ENCODE measurements at regions not wholly inside any gene's neighbourhood (a gene's known extent, or its start where the extent isn't known, plus 50 kb on each side); places are given as distances from the start of the nearest gene placed in this dataset.

- no peak overlapping the region for H3K4me3 ChIP-seq (ENCODE audit: low read depth, low read length)
- no peak for TF ChIP-seq CTCF (IDR thresholded peaks at IDR 0.05; ENCODE audit: low read depth, low read length, missing control alignments)
- in situ Hi-C loops (cut with HindIII; ENCODE audit: low sequenced_read_pairs): no loop called here
- DNase-seq (ENCODE audit: low read depth): no peak
Measured at GRCh38 chr4:58935332-58935731, 1825.1 kb upstream of the IGFBP7 start.

GRCh38 chr4:58936436-58936835 lies 1826.3 kb upstream of the IGFBP7 start:
- DNase-seq (ENCODE audit: low read depth): no peak
- in situ Hi-C loops (cut with HindIII; ENCODE audit: low sequenced_read_pairs): no loop called here

GRCh38 chr4:58940167-58940566 lies 1830.0 kb upstream of the IGFBP7 start:
- in situ Hi-C loops (cut with HindIII; ENCODE audit: low sequenced_read_pairs): no loop called here
- DNase-seq (ENCODE audit: low read depth): no peak
- TF ChIP-seq CTCF (IDR thresholded peaks at IDR 0.05; ENCODE audit: low read depth, low read length, missing control alignments): no peak
- no peak overlapping the region for H3K4me3 ChIP-seq (ENCODE audit: low read depth, low read length)

More at GRCh38 chr4:58936436-58936835, 1826.3 kb upstream of the IGFBP7 start:
- TF ChIP-seq CTCF (IDR thresholded peaks at IDR 0.05; ENCODE audit: low read depth, low read length, missing control alignments): no peak
- no peak overlapping the region for H3K4me3 ChIP-seq (ENCODE audit: low read depth, low read length)

GRCh38 chr4:58941286-58941685 lies 1831.1 kb upstream of the IGFBP7 start:
- no peak for TF ChIP-seq CTCF (IDR thresholded peaks at IDR 0.05; ENCODE audit: low read depth, low read length, missing control alignments)
- no peak for DNase-seq (ENCODE audit: low read depth)
- in situ Hi-C loops (cut with HindIII; ENCODE audit: low sequenced_read_pairs): no loop called here
- H3K4me3 ChIP-seq (ENCODE audit: low read depth, low read length): no peak overlapping the region

GRCh38 chr4:58953575-58953974 lies 1843.4 kb upstream of the IGFBP7 start:
- in situ Hi-C loops (cut with HindIII; ENCODE audit: low sequenced_read_pairs): no loop called here
- H3K4me3 ChIP-seq (ENCODE audit: low read depth, low read length): no peak overlapping the region
- DNase-seq (ENCODE audit: low read depth): no peak
- no peak for TF ChIP-seq CTCF (IDR thresholded peaks at IDR 0.05; ENCODE audit: low read depth, low read length, missing control alignments)

- no peak for TF ChIP-seq CTCF (IDR thresholded peaks at IDR 0.05; ENCODE audit: low read depth, low read length, missing control alignments)
- H3K4me3 ChIP-seq (ENCODE audit: low read depth, low read length): no peak overlapping the region
- DNase-seq (ENCODE audit: low read depth): no peak
- in situ Hi-C loops (cut with HindIII; ENCODE audit: low sequenced_read_pairs): no loop called here
Measured at GRCh38 chr4:58957711-58958110, 1847.5 kb upstream of the IGFBP7 start.

- in situ Hi-C loops (cut with HindIII; ENCODE audit: low sequenced_read_pairs): no loop called here
- H3K4me3 ChIP-seq (ENCODE audit: low read depth, low read length): no peak overlapping the region
- no peak for DNase-seq (ENCODE audit: low read depth)
- TF ChIP-seq CTCF (IDR thresholded peaks at IDR 0.05; ENCODE audit: low read depth, low read length, missing control alignments): no peak
Measured at GRCh38 chr4:58961283-58961682, 1851.1 kb upstream of the IGFBP7 start.

All from astrocyte of the cerebellum (primary cell).